A673 (cell line): ENCODE measurements at regions not wholly inside any gene's neighbourhood (a gene's known extent, or its start where the extent isn't known, plus 50 kb on each side); places are given as distances from the start of the nearest gene placed in this dataset.

Source experiments
- CTCF ChIP-seq: fragments of 300-800, 200-600 bp; sonication (generic); conservative IDR thresholded peaks from 2 replicates; pipeline ENCODE4 v1.5.1; 2017; ENCODE audit warnings: low read depth, mild to moderate bottlenecking, antibody characterized with exemption, low read length, moderate library complexity, mixed read lengths
- EZH2 ChIP-seq: fragments of 200-600 bp; sonication (generic); IDR thresholded peaks from 2 replicates; pipeline ENCODE4 v1.6.1; 2017; ENCODE audit warnings: borderline replicate concordance, low read depth, mild to moderate bottlenecking, mixed read lengths, antibody characterized with exemption, low read length; ENCODE audit not compliant: poor library complexity, severe bottlenecking

GRCh38 chrX:39730662-39731329 is 367.0 kb downstream of the BCOR start:
- TF ChIP-seq CTCF (peak; percentile 64), EZH2 (no peak)
